Heart right ventricle (tissue), 16 donors: ENCODE measurements at regions not wholly inside any gene's neighbourhood (a gene's known extent, or its start where the extent isn't known, plus 50 kb on each side); places are given as distances from the start of the nearest gene placed in this dataset.

Experiments
- ATAC-seq, 8 donors: fragments of 200-7000 bp; cut with Tn5 transposase; one replicate each; pipeline ENCODE4 v1.9.1; 2020; ENCODE audit warnings: mild to moderate bottlenecking in 8 of 8, moderate library complexity in 8 of 8, moderate number of reproducible peaks in 1 of 8
- DNase-seq, 2 donors: peaks; one replicate each; pipeline ENCODE4 v3.0.0-alpha.2; 2020
- H3K27ac ChIP-seq, 10 donors: fragments of 200-600 bp; sonication (generic) in 2 of 10; one replicate each; pipeline versions ENCODE4 v1.5.0 to v1.8.0; 2020 to 2022; ENCODE audit warnings: mild to moderate bottlenecking in 3 of 10
- H3K27me3 ChIP-seq, 7 donors: fragments of 200-600 bp; one replicate each; pipeline ENCODE4 v1.8.0; 2021 to 2022; ENCODE audit warnings: mild to moderate bottlenecking in 2 of 7
- H3K36me3 ChIP-seq, 9 donors: fragments of 200-600 bp; sonication (generic) in 1 of 9; one replicate each; pipeline versions ENCODE4 v1.5.0 to v1.8.0; 2020 to 2022; ENCODE audit warnings: mild to moderate bottlenecking in 2 of 9
- H3K4me1 ChIP-seq, 9 donors: fragments of 200-600 bp; sonication (generic) in 1 of 9; one replicate each; pipeline versions ENCODE4 v1.5.0 to v1.8.0; 2020 to 2022; ENCODE audit warnings: mild to moderate bottlenecking in 4 of 9
- H3K4me3 ChIP-seq, 10 donors: fragments of 200-600 bp; sonication (generic) in 2 of 10; one replicate each; pipeline versions ENCODE4 v1.5.0 to v1.8.0; 2020 to 2022; ENCODE audit warnings: mild to moderate bottlenecking in 7 of 10, moderate library complexity in 2 of 10
- H3K9me3 ChIP-seq, 11 donors: fragments of 200-600 bp in 10 of 11; sonication (generic) in 2 of 11; one replicate each; pipeline versions ENCODE4 v1.5.0 to v1.8.0; 2013 to 2022; ENCODE audit warnings: mild to moderate bottlenecking in 2 of 11, control low read depth in 1 of 11, moderate library complexity in 1 of 11
- WGBS, 2 donors: extraction: QIAGEN DNeasy Blood & Tissue Kit; methylation state at CpG; one replicate each; pipeline ENCODE4 v1.1.7; 2013; ENCODE audit warnings: inconsistent platforms in 1 of 2; 5-methylcytosine and 5-hydroxymethylcytosine counted together
- intact Hi-C, 10 donors: fragments of 100-400 bp; cut with DNase I; formaldehyde crosslinking; loops; one replicate each; pipeline versions ENCODE4 v1.11.1 to v1.14.2; 2022
- TF ChIP-seq, protein P1 (sequence below), 9 donors: fragments of 200-600 bp; sonication (generic) in 2 of 9; IDR thresholded peaks; one replicate each; pipeline versions ENCODE4 v1.5.0 to v1.8.0; 2021 to 2022; ENCODE audit warnings: antibody characterized with exemption in 9 of 9, mild to moderate bottlenecking in 5 of 9, moderate library complexity in 1 of 9
- donor health status: Arrhythmogenic right ventricular cardiomyopathy.
- donor health status: ischemic (EF 13 %, LVEDD 7.1; RV severe dilation, severe dysfunction).
- donor health status: healthy with polysubstance abuse.
- donor health status: DM: no; HTN: yes; CAD: no.
- donor health status: DM: no; HTN: no; CAD: no.
- donor health status: ischemic (EF 25% LVEDD 6.9; RV normal size, moderate dysfunction).
- donor health status: ischemic (EF 25% LVEDD 5.7; RV mildly dilated, moderate dysfunction).
- donor health status: healthy.
- donor health status: DM: yes; HTN: yes; CAD: no.
- donor health status: Ischemic cardiomyopathy.
- donor health status: ischemic (EF 35%, LVEDD 5.7; RV mildly dilated, moderate dysfunction).
- donor health status: nonischemic (EF 11% LVEDD 7.7; RV severe dilation, severe dysfunction).
- donor health status: DM: yes; HTN: yes; CAD: no.
- donor health status: PGD.
- donor health status: ischemic (EF 29% LVEDD 5.4; RV normal size, mild dysfunction).
- donor health status: nonischemic (EF 23%, LVEDD 6.1; RV moderate dilation, normal function).

DNA sequence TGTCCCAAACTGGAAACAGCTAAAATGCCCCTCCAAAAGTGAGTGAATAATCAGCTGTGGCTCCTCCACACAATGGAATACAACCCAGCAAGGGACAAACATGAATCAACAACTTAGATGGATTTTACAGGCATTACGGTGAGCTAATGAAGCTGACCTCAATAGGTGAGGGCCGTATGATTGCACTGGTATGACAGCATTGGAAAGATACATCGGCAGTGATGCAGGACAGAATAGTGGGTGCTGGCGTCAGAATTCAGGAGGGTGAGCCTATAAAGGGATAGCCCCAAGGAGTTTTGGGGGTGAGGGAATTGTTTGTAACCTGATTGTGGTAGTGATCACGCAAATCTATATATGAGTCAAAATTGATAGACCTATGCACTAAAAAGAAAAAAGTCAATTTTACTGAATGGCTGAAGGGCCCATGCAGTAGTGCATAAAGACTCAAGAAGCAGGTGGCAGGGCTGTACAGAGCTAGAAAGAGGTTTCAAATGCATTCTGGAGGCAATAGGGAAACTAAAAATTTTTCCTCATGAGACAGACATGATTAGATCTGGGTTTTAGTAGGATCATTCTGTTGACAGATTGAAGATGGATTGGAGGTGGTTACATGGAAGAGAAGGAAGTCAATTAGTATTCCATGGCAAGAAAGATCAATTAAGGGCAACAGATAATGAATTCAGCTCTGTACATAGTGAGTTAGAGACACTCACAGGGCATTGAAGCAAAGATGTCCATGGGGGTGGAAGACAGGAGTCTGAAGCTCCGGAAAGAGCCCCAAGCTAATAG is 90.8 kb downstream of the IRS2 start:
- 79 to 92% methylated on average over 6 of the region's 6 CpGs for WGBS, 2 donors
- H3K27ac ChIP-seq, result no peak overlapping the region
- no peaks in the 10 kb centered on the region for H3K36me3 ChIP-seq
- no peaks in the 10 kb centered on the region for H3K9me3 ChIP-seq
- H3K4me3 ChIP-seq, result no peak overlapping the region
- no peak for DNase-seq
- TF ChIP-seq, protein P1, sequence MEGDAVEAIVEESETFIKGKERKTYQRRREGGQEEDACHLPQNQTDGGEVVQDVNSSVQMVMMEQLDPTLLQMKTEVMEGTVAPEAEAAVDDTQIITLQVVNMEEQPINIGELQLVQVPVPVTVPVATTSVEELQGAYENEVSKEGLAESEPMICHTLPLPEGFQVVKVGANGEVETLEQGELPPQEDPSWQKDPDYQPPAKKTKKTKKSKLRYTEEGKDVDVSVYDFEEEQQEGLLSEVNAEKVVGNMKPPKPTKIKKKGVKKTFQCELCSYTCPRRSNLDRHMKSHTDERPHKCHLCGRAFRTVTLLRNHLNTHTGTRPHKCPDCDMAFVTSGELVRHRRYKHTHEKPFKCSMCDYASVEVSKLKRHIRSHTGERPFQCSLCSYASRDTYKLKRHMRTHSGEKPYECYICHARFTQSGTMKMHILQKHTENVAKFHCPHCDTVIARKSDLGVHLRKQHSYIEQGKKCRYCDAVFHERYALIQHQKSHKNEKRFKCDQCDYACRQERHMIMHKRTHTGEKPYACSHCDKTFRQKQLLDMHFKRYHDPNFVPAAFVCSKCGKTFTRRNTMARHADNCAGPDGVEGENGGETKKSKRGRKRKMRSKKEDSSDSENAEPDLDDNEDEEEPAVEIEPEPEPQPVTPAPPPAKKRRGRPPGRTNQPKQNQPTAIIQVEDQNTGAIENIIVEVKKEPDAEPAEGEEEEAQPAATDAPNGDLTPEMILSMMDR (IDR thresholded peaks at IDR 0.05), result no peak
- peaks cover 0 to 20% (median 4%) of the 10 kb centered on the region in 7 donors for H3K27me3 ChIP-seq
- H3K4me1 ChIP-seq, result peaks cover 5 to 27% (median 12%) of the 10 kb centered on the region in 9 donors
- intact Hi-C loops, result no loop called here
- no peak for ATAC-seq

DNA sequence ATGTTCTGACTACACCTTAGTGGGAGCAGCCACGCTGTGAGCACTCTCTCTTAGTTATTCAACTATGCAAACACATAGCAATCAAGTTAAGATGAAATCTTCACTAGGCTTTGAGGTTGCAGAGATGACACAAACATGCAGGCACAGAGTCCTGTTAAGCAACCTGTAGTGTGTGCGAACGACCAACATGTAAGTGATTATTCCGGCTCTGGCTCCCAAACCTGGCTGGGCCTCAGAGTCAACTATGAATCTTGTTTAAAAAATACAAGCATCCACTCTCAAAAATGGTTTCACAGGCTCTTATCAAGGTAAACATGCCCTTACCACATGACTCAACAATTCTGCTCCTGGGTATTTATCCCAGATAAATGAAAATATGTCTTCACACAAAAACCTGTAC is 91.4 kb downstream of the IRS2 start:
- ATAC-seq, result no peak
- 95 to 97% methylated on average over 4 of the region's 4 CpGs for WGBS, 2 donors
- H3K4me1 ChIP-seq, result peaks cover 3 to 21% (median 9%) of the 10 kb centered on the region in 9 donors
- H3K4me3 ChIP-seq, result no peak overlapping the region
- H3K9me3 ChIP-seq, result no peaks in the 10 kb centered on the region
- intact Hi-C loops, result no loop called here
- H3K27me3 ChIP-seq, result peaks cover 0 to 20% (median 4%) of the 10 kb centered on the region in 7 donors
- no peaks in the 10 kb centered on the region for H3K36me3 ChIP-seq
- H3K27ac ChIP-seq, result no peak overlapping the region
- TF ChIP-seq, protein P1 (IDR thresholded peaks at IDR 0.05), result no peak
- DNase-seq, result no peak

DNA sequence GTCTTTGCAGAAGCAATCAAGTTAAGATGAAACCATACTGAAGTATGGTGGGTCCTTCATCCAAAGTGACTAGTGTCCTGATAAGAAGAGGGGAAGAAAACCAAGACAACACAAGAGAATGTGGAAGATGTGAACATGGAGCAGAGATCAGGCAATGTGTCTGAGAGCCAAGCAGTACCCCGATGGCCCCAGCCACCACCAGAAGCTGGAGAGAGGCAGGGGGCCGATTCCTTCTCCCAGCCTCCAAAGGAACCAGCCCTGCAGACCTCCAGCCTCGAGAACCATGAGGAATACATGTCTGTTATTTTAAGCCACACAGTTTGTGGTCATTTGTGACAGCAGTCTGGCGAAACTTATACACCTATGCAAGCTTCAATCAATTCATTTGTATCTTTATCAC is 93.2 kb downstream of the IRS2 start:
- H3K27ac ChIP-seq, result no peak overlapping the region
- H3K36me3 ChIP-seq, result no peaks in the 10 kb centered on the region
- no peak for DNase-seq
- intact Hi-C loops, result no loop called here
- H3K9me3 ChIP-seq, result no peaks in the 10 kb centered on the region
- H3K4me3 ChIP-seq, result no peak overlapping the region
- H3K27me3 ChIP-seq, result peaks cover 0 to 20% (median 8%) of the 10 kb centered on the region in 7 donors
- TF ChIP-seq, protein P1 (IDR thresholded peaks at IDR 0.05), result no peak
- peaks cover 0 to 3% (median 0%) of the 10 kb centered on the region in 9 donors for H3K4me1 ChIP-seq
- WGBS, 2 donors, result 82 to 84% methylated on average over 4 of the region's 4 CpGs
- no peak for ATAC-seq

DNA sequence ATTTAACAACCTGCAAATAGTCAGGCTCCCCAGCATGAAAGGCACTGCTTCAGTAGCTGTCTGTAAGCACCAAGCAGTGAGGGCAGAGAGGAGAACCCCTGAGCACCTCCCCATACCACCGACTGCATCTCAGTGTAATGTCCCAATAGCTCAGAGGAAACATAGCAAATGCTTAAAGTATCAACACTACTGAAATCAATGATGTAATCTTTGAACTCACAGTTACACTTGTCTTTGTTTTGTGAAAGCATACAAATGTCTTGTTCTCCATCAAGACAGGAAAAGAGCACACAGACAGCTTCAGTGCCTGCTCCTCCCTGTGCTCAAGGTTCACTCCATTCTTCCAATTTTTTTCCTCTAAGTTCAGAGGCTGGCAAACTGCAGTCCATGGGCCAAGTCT is 94.7 kb downstream of the IRS2 start:
- H3K27ac ChIP-seq, result no peak overlapping the region
- intact Hi-C loops, result no loop called here
- ATAC-seq, result no peak

More for the DNA sequence above, 94.7 kb downstream of the IRS2 start:
- Histone ChIP-seq H3K9me3 (no peaks in the 10 kb centered on the region), H3K4me3 (no peak overlapping the region), H3K4me1 (no peaks in the 10 kb centered on the region), H3K27me3 (peaks cover 0 to 21% (median 8%) of the 10 kb centered on the region in 7 donors), H3K36me3 (no peaks in the 10 kb centered on the region)
- no peak for DNase-seq
- TF ChIP-seq, protein P1 (IDR thresholded peaks at IDR 0.05), result no peak
- 59 to 63% methylated on average over 1 of the region's 1 CpG for WGBS, 2 donors
